Neural cell (in vitro differentiated cells): ENCODE measurements at regions not wholly inside any gene's neighbourhood (a gene's known extent, or its start where the extent isn't known, plus 50 kb on each side); places are given as distances from the start of the nearest gene placed in this dataset.

ENCODE experiments used
- H2AFZ ChIP-seq: fragments of 200-600, 300-800 bp; sonication (generic), shearing (Covaris generic); 2 replicates; pipeline ENCODE4 v1.6.0; 2014; ENCODE audit warnings: low read depth, mild to moderate bottlenecking, antibody characterized with exemption, low read length, moderate library complexity
- H3F3A ChIP-seq: fragments of 200-600 bp; shearing (Covaris generic); 2 replicates; pipeline ENCODE4 v1.6.1; 2016; ENCODE audit warnings: mild to moderate bottlenecking, moderate library complexity, mixed read lengths, antibody characterized with exemption, low read length; ENCODE audit not compliant: insufficient read depth, poor library complexity, severe bottlenecking
- H3K27ac ChIP-seq: fragments of 200-600, 300-800 bp; sonication (generic), shearing (Covaris generic); 2 replicates; pipeline ENCODE4 v1.5.1; 2014; ENCODE audit warnings: mild to moderate bottlenecking, low read length, moderate library complexity
- H3K27me3 ChIP-seq: fragments of 300-800, 200-600 bp; sonication (generic), shearing (Covaris generic); 2 replicates; pipeline ENCODE4 v1.6.0; 2014; ENCODE audit warnings: mild to moderate bottlenecking, low read depth, low read length, moderate library complexity; ENCODE audit not compliant: insufficient read depth
- H3K36me3 ChIP-seq: fragments of 300-800, 200-600 bp; sonication (generic), shearing (Covaris generic); 2 replicates; pipeline ENCODE4 v1.5.1; 2014; ENCODE audit warnings: mild to moderate bottlenecking, antibody characterized with exemption, low read length, moderate library complexity; ENCODE audit not compliant: insufficient read depth
- H3K4me2 ChIP-seq: fragments of 300-800, 200-600 bp; sonication (generic), shearing (Covaris generic); 2 replicates; pipeline ENCODE4 v1.6.0; 2014; ENCODE audit warnings: mild to moderate bottlenecking, low read length
- H3K4me3 ChIP-seq: fragments of 300-800, 200-600 bp; sonication (generic), shearing (Covaris generic); 2 replicates; pipeline ENCODE4 v1.5.1; 2014; ENCODE audit warnings: mild to moderate bottlenecking, low read length, moderate library complexity
- H3K79me2 ChIP-seq: fragments of 200-600 bp; shearing (Covaris generic); replicated peaks from 2 replicates; pipeline ENCODE4 v1.6.0; 2014; ENCODE audit warnings: mild to moderate bottlenecking, low read length, moderate library complexity; ENCODE audit not compliant: insufficient read depth
- H3K9ac ChIP-seq: fragments of 300-800, 200-600 bp; sonication (generic), shearing (Covaris generic); 2 replicates; pipeline ENCODE4 v1.6.1; 2016; ENCODE audit warnings: mild to moderate bottlenecking, low read length, mixed read lengths
- H3K9me2 ChIP-seq: fragments of 200-600 bp; shearing (Covaris generic); 2 replicates; pipeline ENCODE4 v1.6.1; 2016; ENCODE audit warnings: mild to moderate bottlenecking, low read length, mixed read lengths; ENCODE audit not compliant: insufficient read depth
- H3K9me3 ChIP-seq: fragments of 200-600, 300-800 bp; sonication (generic), shearing (Covaris generic); 2 replicates; pipeline ENCODE4 v1.6.1; 2016; ENCODE audit warnings: mild to moderate bottlenecking, mixed run types, low read length, moderate library complexity, mixed read lengths
- H4K20me1 ChIP-seq: fragments of 200-600 bp; shearing (Covaris generic); 2 replicates; pipeline ENCODE4 v1.6.1; 2016; ENCODE audit warnings: mild to moderate bottlenecking, mixed run types; ENCODE audit not compliant: insufficient read depth
- CTCF ChIP-seq: fragments of 450-650 bp; IDR thresholded peaks from 2 replicates; pipeline ENCODE4 v1.5.1; 2014; ENCODE audit warnings: antibody characterized with exemption, mild to moderate bottlenecking, moderate library complexity; ENCODE audit not compliant: poor library complexity, severe bottlenecking
- EP300 ChIP-seq: fragments of 450-650 bp; conservative IDR thresholded peaks from 2 replicates; pipeline ENCODE4 v1.6.1; 2014; ENCODE audit warnings: antibody characterized with exemption, mild to moderate bottlenecking, moderate library complexity; ENCODE audit not compliant: poor library complexity, severe bottlenecking
- EZH2 ChIP-seq: fragments of 200-600, 300-800 bp; shearing (Covaris generic), sonication (generic); IDR thresholded peaks from 2 replicates; pipeline ENCODE4 v1.6.1; 2014; ENCODE audit warnings: antibody characterized with exemption, low read length, borderline replicate concordance, mild to moderate bottlenecking; ENCODE audit not compliant: insufficient read depth, poor library complexity, severe bottlenecking
- MXI1 ChIP-seq: fragments of 450-650 bp; conservative IDR thresholded peaks from 2 replicates; pipeline ENCODE4 v1.6.1; 2014; ENCODE audit warnings: antibody characterized with exemption, mild to moderate bottlenecking; ENCODE audit not compliant: poor library complexity, severe bottlenecking
- POLR2AphosphoS5 ChIP-seq: IDR thresholded peaks from 2 replicates; pipeline ENCODE4 v1.6.1; 2012
- RAD21 ChIP-seq: fragments of 450-650 bp; conservative IDR thresholded peaks from 2 replicates; pipeline ENCODE4 v1.6.1; 2014; ENCODE audit warnings: antibody characterized with exemption, mild to moderate bottlenecking, moderate library complexity
- SMC3 ChIP-seq: fragments of 450-650 bp; conservative IDR thresholded peaks from 2 replicates; pipeline ENCODE4 v1.6.1; 2014; ENCODE audit warnings: antibody characterized with exemption, mild to moderate bottlenecking, moderate library complexity; ENCODE audit not compliant: poor library complexity
- TAF1 ChIP-seq: IDR thresholded peaks from 2 replicates; pipeline ENCODE4 v1.6.1; 2012; ENCODE audit warnings: low read depth
- TF ChIP-seq, protein P1 (sequence below): IDR thresholded peaks from 2 replicates; pipeline ENCODE4 v1.6.1; 2012; ENCODE audit warnings: borderline replicate concordance

- Histone ChIP-seq H3K4me2 (no peak overlapping the region), H3K36me3 (no peaks in the 10 kb centered on the region), H3K79me2 (no peaks in the 10 kb centered on the region), H3K9me3 (no peaks in the 10 kb centered on the region), H4K20me1 (no peaks in the 10 kb centered on the region), H3K27me3 (no peaks in the 10 kb centered on the region), H3K4me3 (no peak overlapping the region), H3K9ac (no peak overlapping the region), H3K9me2 (no peaks in the 10 kb centered on the region), H3F3A (no peaks in the 10 kb centered on the region), H2AFZ (no peak overlapping the region), H3K27ac (no peak overlapping the region)
- TF ChIP-seq, protein P1, sequence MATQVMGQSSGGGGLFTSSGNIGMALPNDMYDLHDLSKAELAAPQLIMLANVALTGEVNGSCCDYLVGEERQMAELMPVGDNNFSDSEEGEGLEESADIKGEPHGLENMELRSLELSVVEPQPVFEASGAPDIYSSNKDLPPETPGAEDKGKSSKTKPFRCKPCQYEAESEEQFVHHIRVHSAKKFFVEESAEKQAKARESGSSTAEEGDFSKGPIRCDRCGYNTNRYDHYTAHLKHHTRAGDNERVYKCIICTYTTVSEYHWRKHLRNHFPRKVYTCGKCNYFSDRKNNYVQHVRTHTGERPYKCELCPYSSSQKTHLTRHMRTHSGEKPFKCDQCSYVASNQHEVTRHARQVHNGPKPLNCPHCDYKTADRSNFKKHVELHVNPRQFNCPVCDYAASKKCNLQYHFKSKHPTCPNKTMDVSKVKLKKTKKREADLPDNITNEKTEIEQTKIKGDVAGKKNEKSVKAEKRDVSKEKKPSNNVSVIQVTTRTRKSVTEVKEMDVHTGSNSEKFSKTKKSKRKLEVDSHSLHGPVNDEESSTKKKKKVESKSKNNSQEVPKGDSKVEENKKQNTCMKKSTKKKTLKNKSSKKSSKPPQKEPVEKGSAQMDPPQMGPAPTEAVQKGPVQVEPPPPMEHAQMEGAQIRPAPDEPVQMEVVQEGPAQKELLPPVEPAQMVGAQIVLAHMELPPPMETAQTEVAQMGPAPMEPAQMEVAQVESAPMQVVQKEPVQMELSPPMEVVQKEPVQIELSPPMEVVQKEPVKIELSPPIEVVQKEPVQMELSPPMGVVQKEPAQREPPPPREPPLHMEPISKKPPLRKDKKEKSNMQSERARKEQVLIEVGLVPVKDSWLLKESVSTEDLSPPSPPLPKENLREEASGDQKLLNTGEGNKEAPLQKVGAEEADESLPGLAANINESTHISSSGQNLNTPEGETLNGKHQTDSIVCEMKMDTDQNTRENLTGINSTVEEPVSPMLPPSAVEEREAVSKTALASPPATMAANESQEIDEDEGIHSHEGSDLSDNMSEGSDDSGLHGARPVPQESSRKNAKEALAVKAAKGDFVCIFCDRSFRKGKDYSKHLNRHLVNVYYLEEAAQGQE, result no peak
- TF ChIP-seq RAD21, result no peak
- TF ChIP-seq POLR2AphosphoS5, result no peak
These were observed 1454.3 kb downstream of the FSTL5 start for GRCh38 chr4:160709546-160709945.

DNA sequence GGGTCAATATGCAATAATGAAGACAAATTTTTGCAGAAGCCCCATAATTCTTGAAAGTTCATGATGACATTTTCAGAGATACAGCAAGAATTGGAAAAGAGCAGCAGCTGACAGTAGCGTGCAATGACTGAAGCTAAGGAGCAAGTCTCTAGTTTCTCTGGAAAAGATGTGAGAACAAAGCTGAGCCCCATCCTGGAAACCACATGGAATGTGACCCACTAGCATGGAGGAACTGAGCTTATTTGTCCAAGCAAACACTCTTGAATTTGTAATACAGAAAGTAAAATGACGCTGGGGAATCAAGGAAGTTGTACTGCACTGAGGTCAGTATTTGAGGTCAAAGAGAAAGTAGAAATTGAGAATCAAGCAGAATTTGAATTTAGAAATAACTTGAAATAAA is 1447.2 kb downstream of the FSTL5 start:
- H3K79me2 ChIP-seq, result no peaks in the 10 kb centered on the region
- H2AFZ ChIP-seq, result no peak overlapping the region
- TF ChIP-seq CTCF (no peak), RAD21 (no peak), TAF1 (no peak), MXI1 (no peak), POLR2AphosphoS5 (no peak), EP300 (no peak), EZH2 (no peak), SMC3 (no peak)
- TF ChIP-seq, protein P1, result no peak
- no peak overlapping the region for H3K4me2 ChIP-seq
- no peaks in the 10 kb centered on the region for H3K9me3 ChIP-seq
- no peaks in the 10 kb centered on the region for H3K9me2 ChIP-seq
- H3K36me3 ChIP-seq, result no peaks in the 10 kb centered on the region
- no peaks in the 10 kb centered on the region for H4K20me1 ChIP-seq
- no peak overlapping the region for H3K4me3 ChIP-seq
- H3K9ac ChIP-seq, result no peak overlapping the region
- no peaks in the 10 kb centered on the region for H3K27me3 ChIP-seq
- no peaks in the 10 kb centered on the region for H3F3A ChIP-seq
- H3K27ac ChIP-seq, result no peak overlapping the region
